Ovary (tissue), 3 donors: ENCODE measurements at regions not wholly inside any gene's neighbourhood (a gene's known extent, or its start where the extent isn't known, plus 50 kb on each side); places are given as distances from the start of the nearest gene placed in this dataset.

Source experiments
- POLR2A ChIP-seq: fragments of 450-650 bp; IDR thresholded peaks from one replicate; pipeline ENCODE4 v1.6.1; 2017; ENCODE audit warnings: antibody characterized with exemption, mild to moderate bottlenecking, moderate library complexity
- TF ChIP-seq, protein P1 (sequence below), 3 donors: fragments of 450-650 bp in 2 of 3; fragments of 200-600 bp in 1 of 3; IDR thresholded peaks; one replicate each; pipeline versions ENCODE4 v1.5.1 to v1.8.0; 2016 to 2022; ENCODE audit warnings: antibody characterized with exemption in 3 of 3, mild to moderate bottlenecking in 1 of 3
- donor health status: DM: no; HTN: no; CAD: no.

DNA sequence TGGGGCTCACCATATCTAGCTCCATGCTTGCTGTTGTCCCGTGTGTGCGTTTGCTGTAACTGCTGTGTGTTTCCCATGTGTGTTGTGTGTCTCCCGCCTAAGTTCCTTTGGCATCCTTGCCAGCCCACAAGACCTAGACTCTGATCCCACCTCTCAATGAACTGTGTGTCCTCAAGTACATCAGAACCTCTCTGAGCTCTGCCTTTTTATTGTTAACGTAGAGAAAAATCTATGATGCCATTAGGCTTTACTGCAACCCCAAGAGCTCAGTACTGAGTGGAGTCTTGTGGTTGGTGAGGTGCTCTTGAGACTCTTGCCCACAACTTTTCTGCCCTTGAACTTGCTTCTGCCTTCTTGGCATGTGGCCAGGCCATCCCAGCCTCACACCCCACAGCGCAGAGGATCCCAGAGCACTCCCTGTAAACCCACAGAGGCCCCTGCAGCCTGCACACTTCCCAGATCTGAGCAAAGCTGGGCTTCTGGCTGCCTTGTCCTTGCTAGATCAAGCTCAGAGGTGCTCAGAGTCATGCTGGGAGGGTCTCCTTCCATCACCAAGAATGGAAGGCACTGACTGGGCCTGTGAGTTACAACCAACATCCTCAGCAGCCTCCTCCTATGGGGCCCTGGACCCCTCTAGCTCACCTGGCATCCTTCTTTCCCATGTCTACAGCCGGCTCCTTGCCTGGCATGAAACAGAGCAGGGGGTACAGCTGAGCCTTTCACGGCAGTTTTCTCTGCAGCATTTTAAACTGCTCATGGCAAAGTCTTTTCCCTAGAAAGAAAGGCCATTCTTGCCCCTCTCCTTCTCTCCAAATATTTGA lies 643.4 kb downstream of the ACTR3B start:
- TF ChIP-seq, protein P1, sequence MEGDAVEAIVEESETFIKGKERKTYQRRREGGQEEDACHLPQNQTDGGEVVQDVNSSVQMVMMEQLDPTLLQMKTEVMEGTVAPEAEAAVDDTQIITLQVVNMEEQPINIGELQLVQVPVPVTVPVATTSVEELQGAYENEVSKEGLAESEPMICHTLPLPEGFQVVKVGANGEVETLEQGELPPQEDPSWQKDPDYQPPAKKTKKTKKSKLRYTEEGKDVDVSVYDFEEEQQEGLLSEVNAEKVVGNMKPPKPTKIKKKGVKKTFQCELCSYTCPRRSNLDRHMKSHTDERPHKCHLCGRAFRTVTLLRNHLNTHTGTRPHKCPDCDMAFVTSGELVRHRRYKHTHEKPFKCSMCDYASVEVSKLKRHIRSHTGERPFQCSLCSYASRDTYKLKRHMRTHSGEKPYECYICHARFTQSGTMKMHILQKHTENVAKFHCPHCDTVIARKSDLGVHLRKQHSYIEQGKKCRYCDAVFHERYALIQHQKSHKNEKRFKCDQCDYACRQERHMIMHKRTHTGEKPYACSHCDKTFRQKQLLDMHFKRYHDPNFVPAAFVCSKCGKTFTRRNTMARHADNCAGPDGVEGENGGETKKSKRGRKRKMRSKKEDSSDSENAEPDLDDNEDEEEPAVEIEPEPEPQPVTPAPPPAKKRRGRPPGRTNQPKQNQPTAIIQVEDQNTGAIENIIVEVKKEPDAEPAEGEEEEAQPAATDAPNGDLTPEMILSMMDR (IDR thresholded peaks at IDR 0.05): no peak
- no peak for TF ChIP-seq POLR2A
